ENCODE measurements at regions not wholly inside any gene's neighbourhood (a gene's known extent, or its start where the extent isn't known, plus 50 kb on each side); places are given as distances from the start of the nearest gene placed in this dataset.

GRCh38 chr13:103276775-103277498, 210.7 kb upstream of the SLC10A2 start:
- no peak for DNase-seq (ENCODE audit: extremely low read depth in 1 of 2, low read depth in 1 of 2)

GRCh38 chr13:103275722-103276121, 209.5 kb upstream of the SLC10A2 start:
- DNase-seq (ENCODE audit: extremely low read depth in 1 of 2, low read depth in 1 of 2) = no peak

- no peak for DNase-seq (ENCODE audit: extremely low read depth in 1 of 2, low read depth in 1 of 2)
Measured at GRCh38 chr13:103275081-103275480, 208.9 kb upstream of the SLC10A2 start.

GRCh38 chr13:103273825-103274224, 207.6 kb upstream of the SLC10A2 start:
- DNase-seq (ENCODE audit: extremely low read depth in 1 of 2, low read depth in 1 of 2) = no peak

- DNase-seq (ENCODE audit: extremely low read depth in 1 of 2, low read depth in 1 of 2) = no peak
Measured at GRCh38 chr13:103272770-103273169, 206.6 kb upstream of the SLC10A2 start.

GRCh38 chr13:103263448-103263847, 197.2 kb upstream of the SLC10A2 start:
- DNase-seq (ENCODE audit: extremely low read depth in 1 of 2, low read depth in 1 of 2) = no peak

- DNase-seq (ENCODE audit: extremely low read depth in 1 of 2, low read depth in 1 of 2) = no peak
Measured at GRCh38 chr13:103255587-103256301, 189.5 kb upstream of the SLC10A2 start.

GRCh38 chr13:103250071-103250470, 183.9 kb upstream of the SLC10A2 start:
- DNase-seq (ENCODE audit: extremely low read depth in 1 of 2, low read depth in 1 of 2) = no peak

GRCh38 chr13:103246581-103247200, 180.5 kb upstream of the SLC10A2 start:
- no peak for DNase-seq (ENCODE audit: extremely low read depth in 1 of 2, low read depth in 1 of 2)

GRCh38 chr13:103243495-103243894, 177.3 kb upstream of the SLC10A2 start:
- no peak for DNase-seq (ENCODE audit: extremely low read depth in 1 of 2, low read depth in 1 of 2)

GRCh38 chr13:103238441-103238840, 172.2 kb upstream of the SLC10A2 start:
- no peak for DNase-seq (ENCODE audit: extremely low read depth in 1 of 2, low read depth in 1 of 2)

GRCh38 chr13:103236213-103236612, 170.0 kb upstream of the SLC10A2 start:
- DNase-seq (ENCODE audit: extremely low read depth in 1 of 2, low read depth in 1 of 2) = no peak

- no peak for DNase-seq (ENCODE audit: extremely low read depth in 1 of 2, low read depth in 1 of 2)
Measured at GRCh38 chr13:103229674-103230073, 163.5 kb upstream of the SLC10A2 start.

- DNase-seq (ENCODE audit: extremely low read depth in 1 of 2, low read depth in 1 of 2) = no peak
Measured at GRCh38 chr13:103224804-103225203, 158.6 kb upstream of the SLC10A2 start.

- no peak for DNase-seq (ENCODE audit: extremely low read depth in 1 of 2, low read depth in 1 of 2)
Measured at GRCh38 chr13:103222683-103223082, 156.5 kb upstream of the SLC10A2 start.

GRCh38 chr13:103218253-103218652, 152.0 kb upstream of the SLC10A2 start:
- no peak for DNase-seq (ENCODE audit: extremely low read depth in 1 of 2, low read depth in 1 of 2)

- no peak for DNase-seq (ENCODE audit: extremely low read depth in 1 of 2, low read depth in 1 of 2)
Measured at GRCh38 chr13:103213152-103213551, 146.9 kb upstream of the SLC10A2 start.

GRCh38 chr13:103210348-103210747, 144.1 kb upstream of the SLC10A2 start:
- DNase-seq (ENCODE audit: extremely low read depth in 1 of 2, low read depth in 1 of 2) = no peak

GRCh38 chr13:103203735-103204330, 137.6 kb upstream of the SLC10A2 start:
- no peak for DNase-seq (ENCODE audit: extremely low read depth in 1 of 2, low read depth in 1 of 2)

- DNase-seq (ENCODE audit: extremely low read depth in 1 of 2, low read depth in 1 of 2) = no peak
Measured at GRCh38 chr13:103200118-103200885, 134.1 kb upstream of the SLC10A2 start.
